ENCODE measurements at regions not wholly inside any gene's neighbourhood (a gene's known extent, or its start where the extent isn't known, plus 50 kb on each side); places are given as distances from the start of the nearest gene placed in this dataset.

- DNase-seq (ENCODE audit: low read depth in 2 of 2, low spot score in 1 of 2) = no peak
Observed at GRCh38 chr1:47572731-47573430, 135.0 kb downstream of the FOXD2 start.

GRCh38 chr1:47574451-47575165 lies 136.8 kb downstream of the FOXD2 start:
- DNase-seq (ENCODE audit: low read depth in 2 of 2, low spot score in 1 of 2) = no peak

- no peak for DNase-seq (ENCODE audit: low read depth in 2 of 2, low spot score in 1 of 2)
Observed at GRCh38 chr1:47575855-47576757, 138.3 kb downstream of the FOXD2 start.

GRCh38 chr1:47576758-47577115 lies 138.9 kb downstream of the FOXD2 start:
- no peak for DNase-seq (ENCODE audit: low read depth in 2 of 2, low spot score in 1 of 2)

DNA sequence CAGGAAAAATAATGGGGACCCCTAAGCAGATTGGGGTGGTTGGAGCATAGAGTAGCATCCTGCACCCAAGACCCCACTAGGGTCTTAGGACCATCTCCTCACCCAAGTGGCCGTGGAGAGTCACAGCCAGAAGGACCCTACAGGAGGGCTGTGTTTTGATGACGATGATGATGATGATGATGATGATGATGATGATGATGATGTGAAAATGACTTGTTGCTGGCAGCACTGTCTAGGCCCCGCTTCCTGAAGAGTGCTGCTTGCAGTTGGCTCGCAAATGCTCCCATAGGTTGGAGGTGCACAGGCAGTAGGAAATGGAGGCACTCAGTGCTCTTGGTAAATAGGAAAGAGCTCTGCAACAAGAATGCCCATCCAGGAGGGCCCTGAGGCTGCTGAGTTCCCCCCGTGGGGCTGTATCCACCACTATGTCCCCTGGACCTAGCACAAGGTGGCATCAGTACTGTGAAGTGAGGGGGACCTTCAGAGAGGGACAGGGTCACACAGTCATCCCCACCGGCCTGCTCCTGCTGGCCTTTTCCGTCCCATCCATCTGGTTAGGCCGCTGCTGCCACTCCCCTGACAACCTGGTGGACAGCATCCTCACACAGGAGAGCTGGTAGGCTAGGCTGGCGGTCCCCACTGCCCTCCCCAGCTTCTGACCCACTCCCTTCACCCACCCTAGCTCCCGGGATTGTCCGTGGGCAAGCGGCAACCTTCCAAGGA lies 139.6 kb downstream of the FOXD2 start:
- DNase-seq (ENCODE audit: low read depth in 2 of 2, low spot score in 1 of 2) = no peak

GRCh38 chr1:47578026-47578720 lies 140.3 kb downstream of the FOXD2 start:
- no peak for DNase-seq (ENCODE audit: low read depth in 2 of 2, low spot score in 1 of 2)

DNA sequence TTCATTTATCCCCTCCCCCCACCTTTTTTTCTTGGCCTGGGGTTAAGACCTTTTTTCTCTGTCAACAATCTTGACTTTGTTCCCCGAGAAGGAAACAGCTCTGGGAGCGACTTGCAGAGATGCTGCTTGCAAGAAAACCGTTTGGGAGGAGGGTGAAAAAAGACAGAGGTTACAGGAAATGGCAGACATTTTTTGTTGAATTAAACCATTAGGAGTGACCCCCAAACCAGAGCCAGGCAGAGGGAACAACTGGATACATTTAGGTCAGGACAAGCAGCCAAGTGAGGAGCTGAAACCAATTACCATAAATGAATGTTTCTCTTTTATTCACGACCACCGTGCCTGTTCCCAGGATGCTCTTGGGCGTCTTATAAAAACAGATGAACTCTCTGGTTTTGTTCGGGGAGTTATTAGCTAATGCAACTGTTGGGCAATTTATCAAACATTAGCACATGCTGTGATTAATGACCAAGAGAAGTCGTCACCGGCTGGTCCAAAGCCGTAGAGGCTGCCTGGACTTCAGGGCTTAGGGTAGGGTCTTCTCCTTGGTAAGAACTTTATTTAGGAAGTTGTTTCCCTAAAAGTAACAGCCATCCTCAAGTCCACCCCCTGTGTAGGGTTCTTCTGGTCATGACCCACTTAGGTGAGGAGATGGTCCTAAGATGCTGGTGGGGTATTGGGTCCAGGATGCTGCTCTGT lies 141.0 kb downstream of the FOXD2 start:
- no peak for DNase-seq (ENCODE audit: low read depth in 2 of 2, low spot score in 1 of 2)

DNA sequence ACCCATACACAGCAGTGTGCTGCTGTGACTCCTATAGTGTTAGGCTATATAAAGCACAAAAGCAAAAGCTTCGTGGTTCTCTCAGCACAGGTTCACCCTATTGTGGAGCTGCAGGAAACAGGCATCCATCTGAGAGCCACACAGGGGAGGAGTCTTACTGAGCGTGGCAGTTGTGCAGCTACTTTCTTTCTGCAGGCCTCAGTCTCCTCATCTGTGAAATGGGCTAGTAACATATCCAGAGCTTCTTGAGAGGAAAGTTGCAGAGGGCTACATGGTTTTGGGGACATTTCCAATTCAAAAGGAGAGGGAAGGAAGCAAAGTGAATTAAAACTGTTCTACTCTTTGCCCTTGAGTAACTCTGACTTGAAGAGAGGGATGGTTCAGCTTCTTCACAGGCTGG lies 142.0 kb downstream of the FOXD2 start:
- DNase-seq (ENCODE audit: low read depth in 2 of 2, low spot score in 1 of 2) = no peak

DNA sequence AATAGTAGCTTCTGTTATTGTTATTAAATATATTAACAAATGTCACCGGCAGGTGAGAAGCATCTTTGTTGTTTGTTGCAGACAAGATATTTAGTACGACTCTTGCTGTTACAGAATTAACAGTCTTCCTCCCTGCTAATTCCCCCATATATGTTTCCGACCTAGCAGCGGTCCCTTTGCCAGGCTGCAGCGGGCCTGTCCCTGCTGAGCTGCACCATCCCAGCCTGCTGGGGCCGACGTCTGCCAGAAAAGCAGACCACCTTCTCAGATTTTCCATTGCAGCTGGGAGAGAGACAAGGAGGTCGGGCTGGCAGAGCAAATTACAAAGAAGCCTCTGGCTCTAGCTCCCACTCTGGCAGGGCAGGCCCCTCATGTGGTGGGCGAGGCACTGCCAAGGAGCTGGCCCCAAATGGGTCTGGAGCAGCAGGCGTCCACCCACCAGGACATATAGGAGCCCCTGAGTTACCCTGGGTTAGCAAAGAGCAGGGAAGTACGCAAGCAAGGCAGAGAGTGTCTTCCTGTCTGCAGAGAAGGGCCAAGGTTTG lies 142.7 kb downstream of the FOXD2 start:
- DNase-seq (ENCODE audit: low read depth in 2 of 2, low spot score in 1 of 2) = no peak

- DNase-seq (ENCODE audit: low read depth in 2 of 2, low spot score in 1 of 2) = no peak
Observed at GRCh38 chr1:47582891-47583608, 145.2 kb downstream of the FOXD2 start.

GRCh38 chr1:47584249-47584648 lies 146.4 kb downstream of the FOXD2 start:
- no peak for DNase-seq (ENCODE audit: low read depth in 2 of 2, low spot score in 1 of 2)

GRCh38 chr1:47585141-47585902 lies 147.5 kb downstream of the FOXD2 start:
- DNase-seq (ENCODE audit: low read depth in 2 of 2, low spot score in 1 of 2) = no peak

DNA sequence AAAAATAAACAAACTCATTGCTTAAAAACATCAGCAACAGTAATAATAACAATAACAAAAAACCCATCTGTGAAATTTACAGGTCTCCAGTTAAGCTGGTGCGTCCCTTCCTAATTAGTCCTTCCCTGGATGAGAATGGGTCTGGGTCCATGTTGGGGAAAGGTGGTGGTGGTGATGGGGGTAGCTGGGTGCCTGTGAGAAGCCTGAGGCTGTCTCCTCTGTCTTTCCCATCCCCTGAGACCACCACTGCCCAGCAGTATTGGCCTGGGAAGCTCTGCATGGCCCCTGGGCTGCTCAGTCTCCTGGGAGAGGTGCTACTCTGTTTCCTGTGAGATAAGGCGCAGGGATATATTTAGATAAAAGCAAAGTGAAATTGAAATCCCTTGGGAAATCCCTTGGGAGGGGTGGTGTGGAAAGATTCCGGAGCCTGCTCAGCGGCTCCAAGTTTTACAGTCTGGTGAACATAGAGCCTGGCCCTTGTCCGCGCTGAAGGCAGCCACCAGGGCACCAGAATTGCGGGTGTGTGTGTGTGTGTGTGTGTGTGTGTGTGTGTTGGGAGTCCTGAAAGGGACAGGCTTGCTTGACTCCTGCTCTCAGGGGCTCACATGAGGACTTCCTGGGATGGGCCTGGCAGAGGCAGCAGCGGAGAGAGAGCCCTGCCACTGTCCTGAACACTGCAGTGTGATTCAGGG lies 150.2 kb downstream of the FOXD2 start:
- no peak for DNase-seq (ENCODE audit: low read depth in 2 of 2, low spot score in 1 of 2)

GRCh38 chr1:47590523-47591225 lies 152.8 kb downstream of the FOXD2 start:
- DNase-seq (ENCODE audit: low read depth in 2 of 2, low spot score in 1 of 2) = no peak

- no peak for DNase-seq (ENCODE audit: low read depth in 2 of 2, low spot score in 1 of 2)
Observed at GRCh38 chr1:47591801-47592200, 154.0 kb downstream of the FOXD2 start.

GRCh38 chr1:47592296-47593012 lies 154.6 kb downstream of the FOXD2 start:
- DNase-seq (ENCODE audit: low read depth in 2 of 2, low spot score in 1 of 2) = no peak

Measured in stimulated activated CD8-positive, alpha-beta memory T cell treated with anti-CD3 and anti-CD28 coated beads, Interleukin-4, amount 100 ng/mL, for 4 hours (primary cell).